Ishikawa (cell line): ENCODE measurements at regions not wholly inside any gene's neighbourhood (a gene's known extent, or its start where the extent isn't known, plus 50 kb on each side); places are given as distances from the start of the nearest gene placed in this dataset.

ENCODE experiments used
- CEBPB ChIP-seq: IDR thresholded peaks from 2 replicates; pipeline ENCODE4 v1.6.1; 2012
- CREB1 ChIP-seq: IDR thresholded peaks from 2 replicates; pipeline ENCODE4 v1.6.1; 2012; ENCODE audit warnings: low read depth
- EGR1 ChIP-seq: IDR thresholded peaks from 2 replicates; pipeline ENCODE4 v1.6.1; 2012
- EP300 ChIP-seq: IDR thresholded peaks from 2 replicates; pipeline ENCODE4 v1.6.1; 2012; ENCODE audit warnings: borderline replicate concordance
- FOXM1 ChIP-seq: IDR thresholded peaks from 2 replicates; pipeline ENCODE4 v1.6.1; 2012; ENCODE audit warnings: low read depth, borderline replicate concordance
- NFIC ChIP-seq: IDR thresholded peaks from 2 replicates; pipeline ENCODE4 v1.6.1; 2012
- RAD21 ChIP-seq: IDR thresholded peaks from 2 replicates; pipeline ENCODE4 v1.6.1; 2012; ENCODE audit warnings: low read depth
- TAF1 ChIP-seq: IDR thresholded peaks from 2 replicates; pipeline ENCODE4 v1.6.1; 2012; ENCODE audit warnings: low read depth, mild to moderate bottlenecking
- TCF12 ChIP-seq: IDR thresholded peaks from 2 replicates; pipeline ENCODE4 v1.6.1; 2012; ENCODE audit warnings: low read depth
- TEAD4 ChIP-seq: IDR thresholded peaks from 2 replicates; pipeline ENCODE4 v1.6.1; 2012
- YY1 ChIP-seq: IDR thresholded peaks from 2 replicates; pipeline ENCODE4 v1.6.1; 2012; ENCODE audit warnings: low read depth
- ZBTB7A ChIP-seq: IDR thresholded peaks from 2 replicates; pipeline ENCODE4 v1.6.1; 2012; ENCODE audit warnings: low read depth
- TF ChIP-seq, protein P1 (sequence below): IDR thresholded peaks from 2 replicates; pipeline ENCODE4 v1.6.1; 2012
- TF ChIP-seq, protein P2 (sequence below): IDR thresholded peaks from 2 replicates; pipeline ENCODE4 v1.6.1; 2012
- TF ChIP-seq, protein P3 (sequence below): IDR thresholded peaks from 2 replicates; pipeline ENCODE4 v1.6.1; 2012; ENCODE audit warnings: low read depth, mild to moderate bottlenecking

DNA sequence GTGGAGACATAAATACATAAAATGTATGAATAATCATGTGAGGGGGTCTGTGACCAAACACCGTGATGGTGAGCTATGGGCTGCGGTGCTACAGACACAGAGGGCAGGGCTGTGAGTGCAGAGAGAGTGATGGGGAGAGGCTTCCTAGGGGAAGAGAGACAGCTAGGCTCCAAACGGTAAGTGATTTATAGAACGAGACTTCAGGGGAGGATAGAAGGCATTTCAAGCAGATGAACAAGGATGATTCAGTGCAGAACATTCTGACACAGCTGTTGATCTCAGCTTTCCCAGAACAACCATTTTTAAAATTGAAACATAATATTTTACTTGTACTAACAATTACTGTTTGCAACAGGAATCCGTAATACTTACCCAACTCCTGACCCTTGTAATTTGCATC is 100.7 kb downstream of the GAS1 start:
- TF ChIP-seq NFIC (no peak), EP300 (no peak), YY1 (no peak), TAF1 (no peak), FOXM1 (no peak), CEBPB (no peak), ZBTB7A (no peak)
- TF ChIP-seq, protein P1, sequence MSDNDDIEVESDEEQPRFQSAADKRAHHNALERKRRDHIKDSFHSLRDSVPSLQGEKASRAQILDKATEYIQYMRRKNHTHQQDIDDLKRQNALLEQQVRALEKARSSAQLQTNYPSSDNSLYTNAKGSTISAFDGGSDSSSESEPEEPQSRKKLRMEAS = no peak

DNA sequence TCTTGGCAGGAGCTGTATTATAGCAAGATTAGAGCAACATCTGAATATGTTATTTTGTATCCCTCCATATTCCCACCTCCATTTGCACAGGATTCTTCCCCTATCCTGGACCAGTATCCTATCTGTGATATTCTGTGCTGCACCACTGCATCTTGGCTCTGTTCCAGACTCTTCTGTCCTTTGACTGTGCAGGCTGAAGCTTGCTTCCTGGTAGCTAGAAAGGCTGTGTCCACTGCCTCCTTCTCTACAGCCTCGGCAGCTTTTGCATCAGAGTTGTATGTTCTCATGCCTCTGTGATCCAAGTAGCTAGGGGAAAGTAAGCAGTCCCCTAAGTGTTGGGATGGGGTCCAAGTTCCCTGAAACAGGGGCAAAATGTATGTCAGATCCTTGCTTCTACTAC is 104.1 kb downstream of the GAS1 start:
- TF ChIP-seq CEBPB (no peak), TCF12 (no peak), YY1 (no peak), NFIC (no peak), ZBTB7A (no peak), EGR1 (no peak), CREB1 (no peak), RAD21 (no peak), TEAD4 (no peak), EP300 (no peak), FOXM1 (no peak), TAF1 (no peak)
- TF ChIP-seq, protein P2, sequence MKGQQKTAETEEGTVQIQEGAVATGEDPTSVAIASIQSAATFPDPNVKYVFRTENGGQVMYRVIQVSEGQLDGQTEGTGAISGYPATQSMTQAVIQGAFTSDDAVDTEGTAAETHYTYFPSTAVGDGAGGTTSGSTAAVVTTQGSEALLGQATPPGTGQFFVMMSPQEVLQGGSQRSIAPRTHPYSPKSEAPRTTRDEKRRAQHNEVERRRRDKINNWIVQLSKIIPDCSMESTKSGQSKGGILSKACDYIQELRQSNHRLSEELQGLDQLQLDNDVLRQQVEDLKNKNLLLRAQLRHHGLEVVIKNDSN = no peak
- TF ChIP-seq, protein P1 = no peak
- TF ChIP-seq, protein P3, sequence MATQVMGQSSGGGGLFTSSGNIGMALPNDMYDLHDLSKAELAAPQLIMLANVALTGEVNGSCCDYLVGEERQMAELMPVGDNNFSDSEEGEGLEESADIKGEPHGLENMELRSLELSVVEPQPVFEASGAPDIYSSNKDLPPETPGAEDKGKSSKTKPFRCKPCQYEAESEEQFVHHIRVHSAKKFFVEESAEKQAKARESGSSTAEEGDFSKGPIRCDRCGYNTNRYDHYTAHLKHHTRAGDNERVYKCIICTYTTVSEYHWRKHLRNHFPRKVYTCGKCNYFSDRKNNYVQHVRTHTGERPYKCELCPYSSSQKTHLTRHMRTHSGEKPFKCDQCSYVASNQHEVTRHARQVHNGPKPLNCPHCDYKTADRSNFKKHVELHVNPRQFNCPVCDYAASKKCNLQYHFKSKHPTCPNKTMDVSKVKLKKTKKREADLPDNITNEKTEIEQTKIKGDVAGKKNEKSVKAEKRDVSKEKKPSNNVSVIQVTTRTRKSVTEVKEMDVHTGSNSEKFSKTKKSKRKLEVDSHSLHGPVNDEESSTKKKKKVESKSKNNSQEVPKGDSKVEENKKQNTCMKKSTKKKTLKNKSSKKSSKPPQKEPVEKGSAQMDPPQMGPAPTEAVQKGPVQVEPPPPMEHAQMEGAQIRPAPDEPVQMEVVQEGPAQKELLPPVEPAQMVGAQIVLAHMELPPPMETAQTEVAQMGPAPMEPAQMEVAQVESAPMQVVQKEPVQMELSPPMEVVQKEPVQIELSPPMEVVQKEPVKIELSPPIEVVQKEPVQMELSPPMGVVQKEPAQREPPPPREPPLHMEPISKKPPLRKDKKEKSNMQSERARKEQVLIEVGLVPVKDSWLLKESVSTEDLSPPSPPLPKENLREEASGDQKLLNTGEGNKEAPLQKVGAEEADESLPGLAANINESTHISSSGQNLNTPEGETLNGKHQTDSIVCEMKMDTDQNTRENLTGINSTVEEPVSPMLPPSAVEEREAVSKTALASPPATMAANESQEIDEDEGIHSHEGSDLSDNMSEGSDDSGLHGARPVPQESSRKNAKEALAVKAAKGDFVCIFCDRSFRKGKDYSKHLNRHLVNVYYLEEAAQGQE = no peak

DNA sequence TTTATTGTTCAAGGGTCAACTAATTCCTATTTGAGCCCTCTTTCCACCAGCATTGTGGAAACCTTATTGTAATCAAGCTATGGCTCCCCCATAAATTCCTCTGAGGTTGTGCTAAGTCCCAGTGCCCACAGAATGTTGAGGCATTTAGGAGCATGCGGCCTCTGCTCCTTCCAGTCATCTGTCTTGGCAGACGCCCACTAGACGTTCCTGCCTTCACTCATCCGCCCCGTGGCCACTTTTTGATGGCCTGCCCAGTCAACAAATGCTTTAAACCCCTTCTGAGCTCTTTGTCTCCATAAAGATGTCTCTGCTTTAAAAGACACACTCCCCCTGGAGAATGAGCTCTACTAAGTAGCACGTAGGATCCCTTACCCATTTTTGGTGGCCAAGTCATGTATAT is 104.7 kb downstream of the GAS1 start:
- TF ChIP-seq, protein P3 = no peak
- no peak for TF ChIP-seq TCF12
- no peak for TF ChIP-seq YY1
- TF ChIP-seq, protein P2 = no peak
- no peak for TF ChIP-seq TEAD4
- TF ChIP-seq RAD21 = no peak
- no peak for TF ChIP-seq TAF1

DNA sequence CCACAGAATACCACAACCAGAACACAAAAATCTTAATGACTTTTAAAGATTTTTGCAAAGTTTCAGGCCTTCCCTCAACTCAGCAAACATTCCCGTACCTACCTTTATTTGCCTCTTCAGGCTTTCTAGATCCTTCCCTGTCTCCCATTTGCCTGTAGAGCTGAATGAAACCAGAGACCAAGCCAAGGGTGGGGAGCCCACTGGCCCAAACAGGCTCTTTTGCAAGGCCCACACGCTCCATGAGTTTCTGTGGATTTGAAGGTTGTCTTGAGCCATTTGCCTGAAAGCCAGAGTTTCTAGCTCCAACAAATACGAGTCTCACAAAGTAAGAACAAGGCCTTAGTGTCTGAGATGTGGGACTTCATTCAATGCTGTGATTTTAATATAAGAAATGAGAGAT is 107.8 kb downstream of the GAS1 start:
- no peak for TF ChIP-seq ZBTB7A

DNA sequence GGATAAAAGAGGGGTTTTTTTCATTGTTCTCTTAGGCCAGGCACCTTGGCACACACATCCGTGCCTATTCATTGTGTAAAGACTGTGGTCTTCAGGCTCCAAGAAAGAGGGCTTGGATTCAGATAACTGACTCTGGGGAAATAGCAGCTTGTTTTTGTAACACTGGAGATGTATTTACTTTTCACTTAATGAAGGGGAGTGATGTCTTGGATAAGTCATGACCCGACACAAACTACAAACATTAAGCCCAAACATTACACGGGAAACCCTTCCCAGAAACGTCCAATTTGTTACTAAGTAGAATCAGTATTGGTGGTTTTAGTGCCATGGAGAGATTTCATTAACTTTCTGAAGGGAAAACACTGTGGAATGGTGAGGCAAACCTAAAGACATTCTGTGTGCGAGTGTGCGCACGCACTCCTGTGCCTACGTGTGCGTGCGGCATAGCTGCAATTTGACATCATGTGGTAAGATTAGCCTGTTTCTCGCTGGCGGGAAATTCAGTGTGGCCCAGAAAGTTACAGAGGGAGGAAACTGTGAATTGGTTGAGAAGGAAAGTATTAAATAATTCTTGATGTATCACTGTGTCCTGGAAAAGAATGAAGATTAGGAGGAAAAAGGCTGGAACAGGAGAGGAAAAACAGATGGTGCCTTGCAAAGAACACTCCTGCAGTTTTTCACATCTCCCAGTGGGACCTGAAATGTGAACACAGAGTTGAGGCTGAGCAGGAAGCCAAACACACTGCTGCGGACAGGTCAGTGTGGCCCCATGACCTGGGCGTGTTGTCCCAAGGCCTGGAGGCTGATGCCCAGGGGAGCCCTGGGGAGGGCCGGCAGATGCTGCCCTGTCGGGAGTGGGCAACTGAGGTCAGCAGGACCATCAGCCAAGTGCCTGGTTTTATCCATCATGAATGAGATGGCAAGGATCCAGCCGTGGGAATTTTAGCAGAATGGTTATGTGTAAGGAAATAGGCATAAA is 108.5 kb downstream of the GAS1 start:
- TF ChIP-seq, protein P2 = no peak
- TF ChIP-seq, protein P3 = no peak
- no peak for TF ChIP-seq RAD21
- TF ChIP-seq TEAD4 = no peak
- no peak for TF ChIP-seq EGR1
- no peak for TF ChIP-seq TAF1
- no peak for TF ChIP-seq NFIC
- no peak for TF ChIP-seq EP300
- TF ChIP-seq, protein P1 = no peak
- TF ChIP-seq CEBPB = no peak
- TF ChIP-seq YY1 = no peak
- no peak for TF ChIP-seq FOXM1
- TF ChIP-seq TCF12 = no peak
- TF ChIP-seq ZBTB7A = no peak
- no peak for TF ChIP-seq CREB1
